ENCODE measurements at regions not wholly inside any gene's neighbourhood (a gene's known extent, or its start where the extent isn't known, plus 50 kb on each side); places are given as distances from the start of the nearest gene placed in this dataset.

DNA sequence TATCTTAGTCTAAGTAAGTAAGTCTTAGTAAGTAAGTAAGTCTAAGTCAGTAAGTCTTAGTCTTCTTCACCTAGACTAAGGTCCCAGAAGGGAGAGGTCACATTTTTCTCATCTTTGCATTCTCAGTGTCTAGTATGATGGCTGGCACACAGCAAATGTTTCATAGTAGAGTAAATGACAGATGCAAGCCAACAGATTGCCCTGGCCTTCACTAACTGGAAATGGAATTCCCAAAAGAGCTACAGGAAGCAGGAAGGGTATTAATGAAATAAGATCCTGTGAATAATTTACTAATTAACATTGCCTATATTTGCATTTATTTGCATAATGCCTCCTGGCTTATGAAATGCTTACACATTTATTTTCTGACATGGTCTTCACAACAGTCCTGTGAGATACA, 221.6 kb downstream of the RAD51AP2 start:
- TF ChIP-seq, protein P1, sequence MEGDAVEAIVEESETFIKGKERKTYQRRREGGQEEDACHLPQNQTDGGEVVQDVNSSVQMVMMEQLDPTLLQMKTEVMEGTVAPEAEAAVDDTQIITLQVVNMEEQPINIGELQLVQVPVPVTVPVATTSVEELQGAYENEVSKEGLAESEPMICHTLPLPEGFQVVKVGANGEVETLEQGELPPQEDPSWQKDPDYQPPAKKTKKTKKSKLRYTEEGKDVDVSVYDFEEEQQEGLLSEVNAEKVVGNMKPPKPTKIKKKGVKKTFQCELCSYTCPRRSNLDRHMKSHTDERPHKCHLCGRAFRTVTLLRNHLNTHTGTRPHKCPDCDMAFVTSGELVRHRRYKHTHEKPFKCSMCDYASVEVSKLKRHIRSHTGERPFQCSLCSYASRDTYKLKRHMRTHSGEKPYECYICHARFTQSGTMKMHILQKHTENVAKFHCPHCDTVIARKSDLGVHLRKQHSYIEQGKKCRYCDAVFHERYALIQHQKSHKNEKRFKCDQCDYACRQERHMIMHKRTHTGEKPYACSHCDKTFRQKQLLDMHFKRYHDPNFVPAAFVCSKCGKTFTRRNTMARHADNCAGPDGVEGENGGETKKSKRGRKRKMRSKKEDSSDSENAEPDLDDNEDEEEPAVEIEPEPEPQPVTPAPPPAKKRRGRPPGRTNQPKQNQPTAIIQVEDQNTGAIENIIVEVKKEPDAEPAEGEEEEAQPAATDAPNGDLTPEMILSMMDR (conservative IDR thresholded peaks at IDR 0.05) = no peak
- no peak for TF ChIP-seq EZH2 (IDR thresholded peaks at IDR 0.05; ENCODE audit: low read depth)

All from PC-9 (cell line).